GM21576 (cell line): ENCODE measurements at regions not wholly inside any gene's neighbourhood (a gene's known extent, or its start where the extent isn't known, plus 50 kb on each side); places are given as distances from the start of the nearest gene placed in this dataset.
A peak's percentile ranks its signal among the peaks of the same experiment; 100 is the strongest.

Source experiments
- ATAC-seq: cut with Tn5 transposase; IDR thresholded peaks from one replicate; pipeline ENCODE4 v1.9.1; 2021; ENCODE audit warnings: mild to moderate bottlenecking, moderate library complexity; ENCODE audit not compliant: unreplicated experiment

DNA sequence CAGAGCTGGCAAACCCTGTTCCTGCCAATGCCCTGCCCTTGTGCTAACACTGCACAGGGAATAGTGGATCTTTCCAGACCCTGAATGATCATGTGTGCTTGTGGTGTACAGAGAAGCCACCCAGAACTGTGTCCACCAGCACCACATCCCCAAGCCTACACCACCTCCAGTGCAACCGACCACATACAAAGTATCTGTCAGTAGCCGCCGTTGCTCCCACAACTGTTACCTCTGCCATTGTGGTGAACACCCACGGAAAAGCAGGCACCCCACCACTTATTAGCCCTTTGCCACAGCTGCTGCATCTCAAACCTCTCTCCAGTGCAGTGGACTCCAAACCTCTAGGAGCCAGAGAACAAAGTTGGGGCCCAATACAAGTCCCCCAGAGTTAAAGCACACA lies 1049.6 kb downstream of the TRHDE start:
- no peak for ATAC-seq

DNA sequence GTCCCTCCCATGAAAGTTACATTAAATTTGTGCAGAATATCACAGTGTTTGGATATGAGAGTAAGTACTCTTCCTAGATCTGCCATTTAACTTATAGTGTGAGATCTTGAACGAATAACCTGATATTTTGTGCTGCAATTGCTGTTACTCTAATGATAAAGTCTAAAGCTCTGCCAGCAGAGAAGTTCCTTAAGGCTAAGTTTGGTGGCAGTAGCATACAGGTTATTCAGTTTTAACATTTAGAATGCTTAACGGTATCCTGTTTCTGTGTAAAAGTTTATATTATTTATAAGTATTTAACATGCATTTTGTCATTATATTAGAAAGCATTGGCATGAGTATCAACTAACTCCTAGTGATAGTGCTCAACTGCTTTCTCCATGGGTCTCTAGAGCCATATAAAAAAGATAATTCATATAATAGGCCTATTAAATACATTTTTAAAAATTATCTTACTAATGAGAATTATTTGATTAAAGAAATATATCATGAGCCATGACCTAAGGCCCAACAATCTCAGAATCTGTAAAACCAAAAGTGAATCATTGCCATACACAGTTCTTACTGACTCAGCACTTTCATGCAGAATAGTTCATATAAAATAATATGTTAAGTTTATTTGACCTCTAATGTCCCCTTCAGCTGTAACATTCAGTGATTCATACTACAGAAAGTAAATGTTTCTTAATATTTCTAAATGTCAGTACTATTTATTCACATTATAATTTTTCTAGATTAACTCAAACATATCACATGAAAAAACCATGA lies 1058.6 kb downstream of the TRHDE start:
- ATAC-seq: no peak

DNA sequence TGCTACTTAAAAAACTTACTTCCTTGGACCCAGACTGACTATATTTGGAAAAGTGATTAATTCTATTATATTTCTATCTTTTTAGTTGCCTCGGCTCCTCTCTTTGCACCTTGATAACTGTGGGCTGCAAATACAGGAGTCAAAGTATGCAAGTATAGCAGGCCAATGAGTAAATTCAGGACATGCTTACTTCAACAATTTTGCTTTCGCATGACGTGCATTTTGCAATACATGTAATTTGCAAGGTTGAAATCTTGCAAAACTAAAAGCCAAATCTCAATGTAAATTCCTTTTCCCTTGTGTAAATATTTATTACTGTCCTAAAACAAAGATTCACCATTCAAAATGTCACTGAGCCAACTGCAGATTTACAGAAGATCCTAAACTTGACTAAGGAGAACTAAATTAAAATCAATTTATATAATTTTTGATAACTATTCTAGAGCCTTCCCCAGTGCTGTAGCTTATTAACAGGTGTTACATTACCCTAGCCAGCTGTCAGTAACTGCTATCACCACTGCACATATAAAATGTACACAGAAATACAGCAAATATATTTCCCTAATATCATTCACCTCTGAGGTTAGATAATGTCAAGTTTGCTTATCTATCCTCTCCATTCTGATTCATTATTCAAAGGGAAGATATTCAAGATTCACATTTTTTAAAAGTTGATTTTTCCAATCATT lies 1069.5 kb downstream of the TRHDE start:
- ATAC-seq: no peak

DNA sequence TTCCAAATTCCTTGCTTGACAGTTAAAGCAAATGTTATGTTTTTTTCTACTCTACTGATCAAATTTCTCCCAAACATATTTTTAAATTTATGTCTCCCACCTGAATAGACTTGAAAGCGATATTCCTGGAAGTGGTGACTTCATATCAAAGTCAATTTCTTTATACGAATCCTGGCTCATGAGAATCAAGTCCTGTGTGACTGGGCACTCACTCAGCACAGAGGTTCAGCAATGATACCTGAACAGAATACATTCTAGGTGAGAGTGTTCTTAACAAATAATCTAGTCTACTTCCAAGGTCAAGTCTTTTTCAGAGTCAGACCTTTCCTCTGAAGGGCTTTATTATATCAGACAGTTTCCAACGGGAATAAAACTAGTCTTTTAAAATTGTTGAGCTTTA lies 1070.6 kb downstream of the TRHDE start:
- ATAC-seq: no peak

DNA sequence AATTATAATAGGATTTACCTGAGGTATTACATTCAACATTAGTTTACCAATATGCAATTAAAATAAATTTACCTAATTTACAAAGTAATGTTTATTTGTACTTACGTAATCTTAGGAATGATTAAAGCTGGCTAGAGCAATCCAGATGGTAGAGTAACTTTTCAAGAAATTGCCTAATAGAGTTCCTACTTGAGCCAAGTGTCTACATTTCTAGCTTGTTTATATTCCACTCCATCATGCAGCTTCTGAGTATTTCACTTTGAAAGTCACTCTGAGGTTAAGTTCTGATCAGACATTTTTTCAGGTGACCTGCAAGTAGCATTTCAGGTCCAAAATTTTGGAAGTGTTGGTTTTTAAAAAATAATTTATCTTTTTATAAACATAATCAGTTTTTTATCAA lies 1080.7 kb downstream of the TRHDE start:
- no peak for ATAC-seq

DNA sequence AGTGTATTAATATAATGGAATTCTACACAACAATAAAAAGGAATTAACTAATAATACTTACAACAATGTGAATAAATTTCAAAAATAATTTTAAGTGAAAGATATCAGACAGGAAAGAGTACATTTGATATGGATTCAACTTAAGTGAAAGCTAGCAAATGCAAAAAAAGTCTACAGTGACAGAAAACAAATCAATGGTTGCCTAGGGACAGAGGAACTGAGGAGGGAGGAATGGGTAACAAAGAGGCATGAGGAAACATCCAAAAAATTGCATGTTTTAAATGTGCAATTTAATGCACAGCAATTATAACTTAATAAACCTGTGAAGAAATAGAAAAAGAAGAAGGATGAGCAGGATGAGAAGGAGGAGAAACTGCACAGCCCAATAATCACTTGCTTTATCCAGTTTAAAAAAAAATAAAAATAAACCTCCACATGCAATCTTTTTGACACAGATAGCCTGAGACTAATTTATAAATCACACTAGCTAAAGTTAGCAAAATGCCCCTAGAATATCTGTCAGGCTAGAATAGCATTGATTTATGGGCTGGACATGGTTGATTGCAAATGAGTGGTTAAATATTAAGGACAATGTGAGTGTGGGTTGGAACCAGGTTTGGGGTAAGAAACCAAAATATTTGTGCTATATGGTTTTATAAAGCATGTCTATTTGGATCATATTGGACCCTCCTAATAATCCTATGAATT lies 1089.1 kb downstream of the TRHDE start:
- no peak for ATAC-seq

DNA sequence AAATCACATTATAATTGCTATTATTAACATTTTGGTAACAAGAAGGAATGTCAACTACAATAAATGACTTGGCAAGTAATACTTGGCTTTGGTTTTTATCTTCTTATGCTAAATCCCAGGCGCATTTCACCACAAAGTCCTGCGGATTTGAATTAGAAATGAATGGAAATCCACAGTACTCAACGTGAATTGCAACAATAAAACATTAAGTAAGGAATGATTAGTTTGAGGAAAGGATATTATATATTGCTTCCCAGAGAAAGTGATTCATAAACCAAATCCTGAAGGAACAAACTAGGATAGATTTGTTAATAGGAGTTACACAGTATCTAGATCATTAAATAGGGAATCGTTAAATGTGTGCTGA lies 1089.7 kb downstream of the TRHDE start:
- no peak for ATAC-seq

DNA sequence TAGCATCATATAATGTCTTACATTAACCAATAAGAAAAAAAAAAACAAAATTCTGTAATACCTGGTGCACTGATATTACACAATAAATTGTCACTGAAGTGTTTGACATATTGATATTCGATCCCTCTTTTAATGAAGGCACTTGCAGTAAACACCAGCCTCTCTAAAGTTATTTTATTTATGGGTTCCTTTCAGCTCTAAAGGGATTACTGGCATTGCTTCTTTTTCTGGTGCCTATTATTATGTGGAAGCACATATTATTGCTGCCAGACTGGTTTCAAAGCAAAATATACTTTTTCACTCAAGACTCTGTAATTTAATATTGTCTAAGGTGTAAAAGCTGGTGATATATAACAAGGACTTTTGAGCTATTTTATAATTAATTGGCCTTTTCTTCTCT lies 1090.5 kb downstream of the TRHDE start:
- ATAC-seq: no peak

DNA sequence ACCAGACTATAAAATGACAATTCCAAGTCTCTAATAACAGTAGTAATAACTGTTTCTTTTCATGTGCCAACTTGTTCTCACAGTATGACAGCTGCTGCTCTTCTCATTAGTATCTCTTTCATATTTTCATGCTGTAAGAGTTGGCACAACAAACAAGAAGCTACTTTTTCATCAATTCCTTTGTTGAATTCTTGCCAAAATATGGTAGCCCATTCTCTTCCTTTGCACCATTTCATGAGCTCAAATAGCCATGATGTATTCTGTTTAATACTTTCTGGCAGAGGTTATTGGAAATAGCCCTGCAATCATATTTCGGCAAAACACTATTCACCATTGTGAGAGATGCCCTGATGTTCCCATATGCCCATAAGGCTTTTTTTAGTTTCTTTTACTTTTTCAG lies 1100.7 kb downstream of the TRHDE start:
- ATAC-seq: no peak

DNA sequence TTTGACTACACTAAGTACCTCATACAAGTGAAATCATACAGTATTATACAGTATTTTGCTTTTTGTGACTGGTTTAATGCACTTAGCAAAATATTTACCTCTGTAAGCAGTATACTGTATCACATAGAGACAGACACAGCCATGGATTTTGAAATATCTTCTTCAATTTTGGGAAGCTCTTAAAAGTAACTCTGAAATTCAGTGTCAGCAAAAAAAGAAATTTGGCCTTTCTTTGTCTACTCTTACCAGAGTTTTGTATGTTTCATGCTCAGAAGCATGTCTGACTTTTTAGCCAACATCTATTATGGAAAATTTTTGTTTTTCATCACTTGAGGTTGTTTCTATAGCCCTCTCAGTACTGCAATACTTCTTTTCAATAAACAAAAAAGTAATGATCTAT lies 1102.2 kb downstream of the TRHDE start:
- ATAC-seq: no peak

DNA sequence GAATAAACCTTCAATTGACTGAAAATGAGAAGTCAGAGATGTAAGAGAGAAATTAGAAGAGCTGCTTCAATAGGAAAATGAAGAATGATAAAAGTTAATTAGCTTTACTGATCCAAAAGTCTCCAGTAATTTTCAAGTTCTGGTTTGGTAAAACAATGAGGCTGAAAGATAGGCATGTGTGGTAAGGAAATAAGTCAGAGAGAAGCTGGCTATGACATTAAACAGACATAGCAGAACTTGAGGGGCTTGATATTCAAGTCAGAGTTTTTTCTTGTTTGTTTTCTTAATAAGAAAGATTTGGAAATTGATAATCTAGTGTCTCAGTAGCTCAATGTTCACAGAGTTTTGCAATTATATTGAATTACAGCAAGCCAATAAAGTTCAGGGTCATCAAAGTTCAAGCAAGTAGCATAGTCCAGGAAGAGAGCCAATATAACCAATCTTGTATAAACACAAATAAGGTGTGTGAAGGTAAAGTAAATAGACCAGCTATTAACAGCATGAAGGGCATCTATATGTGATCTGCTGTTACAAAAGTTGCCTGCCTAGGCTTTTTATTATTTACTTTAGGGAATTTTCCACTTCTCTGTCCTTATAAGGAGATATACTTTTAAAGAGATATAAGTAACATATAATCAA lies 1111.5 kb downstream of the TRHDE start:
- ATAC-seq: no peak

DNA sequence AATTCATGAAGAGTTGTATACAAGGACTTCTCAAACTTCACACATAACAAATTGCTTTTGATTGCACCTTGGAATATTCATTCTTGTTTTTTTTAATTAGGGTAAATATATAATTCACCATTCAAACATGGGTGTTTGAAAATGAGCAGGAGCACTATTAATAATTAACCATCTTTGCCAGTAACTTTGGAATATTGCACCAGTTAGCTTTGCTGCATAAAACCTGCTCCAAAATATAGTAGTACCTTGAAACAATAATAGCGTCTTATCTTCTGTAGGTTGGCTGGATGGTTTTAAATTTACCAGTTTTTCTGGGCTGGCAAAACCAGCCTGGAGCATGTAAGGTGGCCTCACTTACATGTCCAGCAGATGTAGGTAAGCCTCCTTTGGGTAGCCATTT lies 1112.4 kb downstream of the TRHDE start:
- no peak for ATAC-seq

DNA sequence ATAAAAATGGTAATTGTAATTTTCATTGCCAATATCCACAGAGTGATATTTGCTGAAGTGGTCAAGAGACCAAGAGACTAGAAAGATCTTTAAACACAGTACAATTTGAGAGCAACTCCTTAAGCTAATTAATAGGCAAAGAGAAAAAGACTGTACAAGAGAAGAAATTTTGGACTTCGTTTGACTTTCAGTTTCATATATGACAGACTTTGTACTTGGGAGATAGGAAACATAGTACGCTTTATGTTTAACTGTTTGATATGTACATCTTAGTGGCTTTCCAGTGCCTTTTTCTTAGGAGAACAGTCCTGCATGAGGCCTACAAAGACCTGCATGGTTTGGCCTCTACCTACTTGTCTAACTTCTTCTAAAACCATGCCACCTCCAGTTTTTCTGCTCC lies 1118.1 kb downstream of the TRHDE start:
- ATAC-seq: no peak

DNA sequence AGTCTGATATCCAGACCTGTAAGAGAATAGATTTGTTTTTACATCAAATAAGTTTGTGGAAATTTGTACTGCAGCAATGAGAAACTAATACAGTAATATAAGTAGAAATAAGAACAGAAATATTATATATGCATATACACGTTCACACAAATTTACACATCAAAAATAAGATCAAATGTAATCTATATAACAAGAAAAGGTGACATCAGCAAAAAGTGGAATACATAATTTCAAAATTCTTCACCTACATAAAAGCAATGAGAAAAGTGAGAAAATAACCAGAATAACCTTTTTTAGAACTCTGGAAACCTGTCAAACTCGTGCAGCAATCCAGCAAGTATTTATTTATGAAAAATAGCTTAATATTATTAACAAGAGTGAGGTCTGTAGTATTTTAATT lies 1124.6 kb upstream of the ATXN7L3B start:
- ATAC-seq: no peak

DNA sequence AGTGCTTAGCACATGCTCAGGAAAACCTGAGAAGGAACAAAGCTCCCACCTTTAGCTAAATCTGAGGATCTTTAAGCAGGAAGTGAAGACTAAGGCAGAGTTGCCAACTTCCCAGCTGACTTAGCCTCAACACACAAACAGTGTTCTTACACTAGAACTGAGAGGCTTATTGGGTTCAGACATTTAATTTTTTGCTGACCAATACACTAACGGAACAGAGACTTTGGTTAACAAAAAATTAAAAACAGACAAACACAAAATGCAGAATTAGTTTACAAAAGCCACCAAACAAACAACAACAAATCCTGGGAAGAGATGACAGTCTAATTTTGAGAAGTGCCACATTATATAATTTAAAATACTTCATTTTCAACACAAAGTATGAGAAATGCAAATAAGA lies 1123.7 kb upstream of the ATXN7L3B start:
- no peak for ATAC-seq

DNA sequence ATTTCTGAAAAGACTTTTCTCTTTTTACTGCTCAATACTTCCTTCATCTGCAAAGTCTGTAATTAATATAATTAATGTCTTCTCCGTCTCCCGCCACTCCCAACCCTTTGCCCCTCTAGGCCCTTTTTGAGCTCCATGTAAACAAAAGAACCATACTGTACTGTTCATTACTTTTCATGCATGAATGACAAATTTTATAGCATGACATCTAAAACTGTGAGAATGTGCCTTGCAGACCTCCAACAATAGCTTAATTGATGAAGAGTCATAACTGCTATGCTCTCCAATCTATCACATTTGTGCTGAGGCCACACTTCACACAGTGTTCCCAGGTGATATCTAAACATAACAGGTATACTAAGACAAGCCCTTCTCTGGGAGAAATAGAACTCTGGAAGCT lies 1122.7 kb upstream of the ATXN7L3B start:
- ATAC-seq: no peak

DNA sequence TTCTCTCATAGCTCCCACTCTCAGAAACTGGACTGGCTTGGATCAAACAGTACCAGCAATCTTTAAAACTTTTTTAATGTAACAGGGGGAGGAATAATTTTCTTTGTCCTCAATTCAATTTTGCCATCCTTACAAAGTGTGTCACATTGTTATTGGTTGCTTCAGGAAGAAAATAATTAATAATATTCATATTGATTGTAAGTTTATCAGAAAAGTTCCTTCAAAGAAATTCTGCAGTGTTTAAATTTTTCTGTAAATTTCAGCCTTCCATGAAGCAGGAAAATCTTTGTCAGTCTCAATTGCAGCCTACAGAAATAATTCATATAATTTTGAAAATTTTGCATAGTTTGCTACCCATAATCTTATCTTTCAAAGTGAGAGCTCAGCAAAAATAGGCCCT lies 1119.1 kb upstream of the ATXN7L3B start:
- ATAC-seq: no peak

DNA sequence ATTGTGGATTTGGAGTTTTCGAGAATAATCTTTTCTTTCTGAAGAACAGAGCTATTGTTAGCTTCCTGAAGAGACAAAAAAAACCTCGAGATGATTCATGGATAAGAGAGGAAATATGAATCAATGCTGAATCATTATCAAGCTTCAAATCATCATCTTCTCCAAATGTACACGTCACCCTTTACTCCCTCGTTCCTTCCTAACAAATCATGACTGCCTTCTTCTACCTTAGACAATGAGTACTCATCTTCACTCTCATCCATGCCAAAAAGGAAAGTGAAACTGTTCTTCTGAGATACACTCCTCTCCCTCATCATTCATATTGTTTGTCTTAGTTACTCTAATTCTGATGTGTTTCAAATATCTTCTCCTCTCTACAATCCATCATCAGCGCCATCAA lies 1115.8 kb upstream of the ATXN7L3B start:
- ATAC-seq: no peak

DNA sequence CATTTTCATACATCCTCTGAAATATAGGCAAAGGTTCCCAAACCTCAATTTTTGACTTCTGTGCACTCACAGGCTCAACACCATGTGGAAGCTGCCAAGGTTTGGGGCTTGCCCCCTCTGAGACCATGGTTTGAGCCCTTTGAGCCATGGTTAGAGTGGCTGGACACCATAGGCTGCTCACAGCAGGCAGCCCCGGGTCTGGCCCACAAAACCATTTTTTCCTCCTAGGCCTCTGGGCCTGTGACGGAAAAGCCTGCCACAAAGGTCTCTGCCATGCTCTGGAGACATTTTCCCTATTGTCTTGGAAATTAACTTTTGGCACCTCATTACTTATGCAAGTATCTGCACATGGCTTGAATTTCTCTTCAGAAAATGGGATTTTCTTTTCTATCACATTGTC lies 1113.2 kb upstream of the ATXN7L3B start:
- ATAC-seq: no peak

DNA sequence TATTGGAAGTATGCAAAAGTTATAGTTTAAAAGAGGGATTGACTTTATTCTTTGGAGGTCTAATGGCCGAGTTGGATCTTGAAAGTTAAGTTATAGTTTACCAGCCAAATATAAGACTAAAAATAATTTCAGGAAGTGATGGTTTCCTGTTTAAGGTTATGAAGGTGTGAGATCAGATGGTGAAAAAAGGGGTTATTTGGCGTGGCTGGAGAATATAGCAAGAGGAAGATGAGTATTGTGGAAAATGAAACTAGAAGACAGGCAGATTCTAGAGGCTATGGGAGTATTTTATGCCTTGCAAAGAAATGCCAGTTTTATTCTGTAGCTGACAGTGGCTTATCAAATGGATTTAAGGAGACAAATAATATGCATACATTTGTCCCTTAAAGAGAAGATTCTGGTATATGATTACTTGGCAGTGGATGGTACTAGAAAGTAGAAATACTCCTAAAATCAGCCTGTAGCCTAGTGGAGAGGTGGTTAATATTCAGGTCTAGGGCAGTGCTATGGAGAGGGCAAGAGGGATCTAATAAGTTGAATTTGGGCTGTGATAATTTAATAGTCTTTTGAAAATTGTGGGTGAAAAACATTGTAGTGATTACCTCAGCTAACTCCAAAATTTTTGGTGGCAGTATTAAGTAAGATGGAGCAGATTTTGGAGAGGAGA lies 1091.8 kb upstream of the ATXN7L3B start:
- ATAC-seq: peak; percentile 82
